ENCODE measurements at regions not wholly inside any gene's neighbourhood (a gene's known extent, or its start where the extent isn't known, plus 50 kb on each side); places are given as distances from the start of the nearest gene placed in this dataset.
A peak's percentile ranks its signal among the peaks of the same experiment; 100 is the strongest.

DNA sequence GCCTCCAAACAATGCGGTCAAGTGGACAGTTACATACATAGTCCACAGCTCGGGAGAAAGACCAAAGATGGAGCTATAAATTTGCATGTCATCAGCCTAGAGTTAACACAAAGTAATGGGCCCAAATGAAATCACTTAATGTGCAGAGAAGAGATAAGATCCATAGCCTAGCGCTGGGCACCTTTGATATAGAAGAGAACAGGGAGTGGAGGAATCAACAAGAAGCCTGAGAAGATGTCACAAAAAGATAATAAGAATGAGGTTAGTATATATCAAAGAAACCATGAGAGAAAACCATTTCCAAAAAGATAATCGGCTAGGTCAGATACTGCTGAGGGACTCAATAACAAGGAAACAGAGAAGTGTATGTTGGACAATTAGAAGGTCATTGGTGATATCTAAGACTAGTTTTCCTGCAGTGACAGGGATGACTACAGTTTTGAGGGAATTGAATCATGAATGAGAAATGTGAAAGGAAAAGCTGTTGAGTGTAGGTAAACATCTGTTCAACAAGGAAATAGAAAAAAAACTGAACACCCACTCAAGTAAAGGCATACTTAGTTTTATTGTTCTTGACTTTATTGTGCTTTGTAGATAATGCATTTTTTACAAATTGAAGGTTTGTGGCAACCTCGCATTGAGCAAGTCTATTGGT, 68.7 kb upstream of the CDH6 start:
- Histone ChIP-seq H3K27ac (peak overlapping the region in 1 of 2 donors; percentile 63), H3K27me3 (replicated peaks; ENCODE audit: insufficient read depth) (no peaks in the 10 kb centered on the region), H3K4me1 (ENCODE audit: control insufficient read depth in 1 of 2, low read depth in 2 of 2) (peaks cover 9 to 21% of the 10 kb centered on the region in 2 donors), H3K9me3 (no peaks in the 10 kb centered on the region), H3K4me3 (no peak overlapping the region), H3K36me3 (no peaks in the 10 kb centered on the region)
- DNase-seq (ENCODE audit: low spot score) (no peak), ATAC-seq (ENCODE audit: insufficient number of reproducible peaks, low FRiP score, low read depth) (no peak)
- TF ChIP-seq, protein P1, sequence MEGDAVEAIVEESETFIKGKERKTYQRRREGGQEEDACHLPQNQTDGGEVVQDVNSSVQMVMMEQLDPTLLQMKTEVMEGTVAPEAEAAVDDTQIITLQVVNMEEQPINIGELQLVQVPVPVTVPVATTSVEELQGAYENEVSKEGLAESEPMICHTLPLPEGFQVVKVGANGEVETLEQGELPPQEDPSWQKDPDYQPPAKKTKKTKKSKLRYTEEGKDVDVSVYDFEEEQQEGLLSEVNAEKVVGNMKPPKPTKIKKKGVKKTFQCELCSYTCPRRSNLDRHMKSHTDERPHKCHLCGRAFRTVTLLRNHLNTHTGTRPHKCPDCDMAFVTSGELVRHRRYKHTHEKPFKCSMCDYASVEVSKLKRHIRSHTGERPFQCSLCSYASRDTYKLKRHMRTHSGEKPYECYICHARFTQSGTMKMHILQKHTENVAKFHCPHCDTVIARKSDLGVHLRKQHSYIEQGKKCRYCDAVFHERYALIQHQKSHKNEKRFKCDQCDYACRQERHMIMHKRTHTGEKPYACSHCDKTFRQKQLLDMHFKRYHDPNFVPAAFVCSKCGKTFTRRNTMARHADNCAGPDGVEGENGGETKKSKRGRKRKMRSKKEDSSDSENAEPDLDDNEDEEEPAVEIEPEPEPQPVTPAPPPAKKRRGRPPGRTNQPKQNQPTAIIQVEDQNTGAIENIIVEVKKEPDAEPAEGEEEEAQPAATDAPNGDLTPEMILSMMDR (IDR thresholded peaks at IDR 0.05), result no peak

DNA sequence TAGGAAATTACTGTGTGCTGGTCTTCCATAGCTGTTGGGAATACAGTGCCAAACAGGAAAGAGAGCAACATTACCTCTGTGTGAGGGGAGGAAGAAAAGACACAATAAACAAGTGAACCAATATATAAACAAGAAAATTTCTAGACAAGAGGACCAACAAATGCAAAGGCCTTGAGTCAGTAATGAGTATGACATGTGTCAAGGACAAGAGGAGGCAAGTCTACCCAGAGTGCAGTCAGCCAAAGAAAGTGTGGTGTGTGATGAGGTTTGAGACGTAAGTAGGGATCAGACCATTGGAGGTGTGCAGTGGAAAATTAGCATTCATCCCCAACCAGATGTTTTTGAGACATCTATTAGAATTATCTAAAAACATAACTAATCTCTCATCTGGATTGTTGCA, 69.5 kb upstream of the CDH6 start:
- H3K27ac ChIP-seq, result peak overlapping the region; percentile 38 to 63
- H3K4me3 ChIP-seq, result no peak overlapping the region
- no peaks in the 10 kb centered on the region for H3K9me3 ChIP-seq
- DNase-seq (ENCODE audit: low spot score) (no peak), ATAC-seq (ENCODE audit: insufficient number of reproducible peaks, low FRiP score, low read depth) (no peak)
- TF ChIP-seq, protein P1 (IDR thresholded peaks at IDR 0.05), result no peak
- no peaks in the 10 kb centered on the region for H3K27me3 ChIP-seq (replicated peaks; ENCODE audit: insufficient read depth)
- no peaks in the 10 kb centered on the region for H3K36me3 ChIP-seq
- peaks cover 9 to 21% of the 10 kb centered on the region in 2 donors for H3K4me1 ChIP-seq (ENCODE audit: control insufficient read depth in 1 of 2, low read depth in 2 of 2)

DNA sequence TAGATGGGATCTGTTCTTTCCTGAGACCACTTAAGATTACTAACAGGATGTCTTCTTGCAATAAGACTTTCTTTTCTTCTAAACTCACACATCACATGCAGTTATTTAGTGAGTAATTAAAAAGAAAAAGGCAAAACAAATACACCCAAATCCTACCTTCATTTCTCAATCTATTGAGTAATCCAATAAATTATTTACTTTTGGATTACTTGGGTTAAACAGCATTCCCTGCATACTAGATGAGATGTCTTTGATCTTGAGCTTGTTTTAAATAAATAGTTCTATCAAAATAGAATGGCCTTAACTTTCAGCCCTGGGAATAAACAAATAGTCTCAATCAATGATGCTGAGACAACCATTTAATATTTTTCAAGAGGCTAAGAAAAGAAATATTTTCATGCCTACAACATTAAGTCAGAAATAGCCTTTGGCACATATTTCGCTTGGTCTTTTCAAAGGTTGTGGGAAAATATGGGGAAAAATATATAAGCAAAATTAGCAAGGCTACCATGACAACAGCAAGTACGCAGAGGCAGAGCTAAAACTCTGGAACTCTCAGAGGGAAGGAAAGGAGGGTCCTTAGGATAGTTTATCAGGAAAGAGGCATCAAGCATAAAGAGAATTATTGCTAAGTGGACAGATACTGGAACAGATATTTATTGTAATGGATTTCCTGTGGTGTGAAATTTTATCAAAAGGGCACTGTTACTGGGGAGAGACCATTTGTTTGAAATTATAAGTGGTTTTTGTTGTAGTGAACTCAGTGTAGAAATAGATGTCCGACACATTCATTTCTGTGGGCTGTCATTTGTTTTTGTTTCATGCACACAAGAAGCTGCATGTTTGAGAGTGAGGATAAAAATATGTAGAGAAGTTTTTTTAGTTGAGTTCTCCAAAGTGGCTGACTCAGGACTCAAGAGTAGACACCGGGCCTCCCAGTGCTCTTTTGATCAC, 70.2 kb upstream of the CDH6 start:
- ATAC-seq (ENCODE audit: insufficient number of reproducible peaks, low FRiP score, low read depth), result peak; percentile 53
- no peaks in the 10 kb centered on the region for H3K36me3 ChIP-seq
- H3K27ac ChIP-seq, result peak overlapping the region; percentile 38 to 63
- H3K4me1 ChIP-seq (ENCODE audit: control insufficient read depth in 1 of 2, low read depth in 2 of 2), result peaks cover 9 to 21% of the 10 kb centered on the region in 2 donors
- no peaks in the 10 kb centered on the region for H3K9me3 ChIP-seq
- H3K4me3 ChIP-seq, result peak overlapping the region; percentile 25
- H3K27me3 ChIP-seq (replicated peaks; ENCODE audit: insufficient read depth), result no peaks in the 10 kb centered on the region
- no peak for DNase-seq (ENCODE audit: low spot score)
- TF ChIP-seq, protein P1 (IDR thresholded peaks at IDR 0.05), result no peak

DNA sequence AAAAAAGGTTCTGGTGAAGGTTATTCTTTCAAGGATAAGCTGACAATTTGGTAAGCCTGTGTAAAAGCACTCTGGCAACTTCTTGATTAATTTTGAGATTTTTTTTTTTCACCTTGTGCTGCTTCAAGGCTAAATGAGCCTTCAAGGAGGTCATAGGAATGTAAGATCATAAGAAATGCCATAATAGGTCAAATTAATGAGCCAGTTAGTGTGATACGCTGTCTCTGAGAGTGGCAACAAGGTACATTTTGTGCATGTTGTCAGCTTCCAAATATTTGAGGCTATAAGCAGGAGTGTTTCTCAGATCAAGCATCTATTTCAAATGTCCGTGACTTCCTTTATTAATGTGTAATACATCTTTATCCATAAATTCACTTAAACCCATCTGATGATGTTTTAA, 72.3 kb upstream of the CDH6 start:
- Histone ChIP-seq H3K4me1 (ENCODE audit: control insufficient read depth in 1 of 2, low read depth in 2 of 2) (peaks cover 9 to 21% of the 10 kb centered on the region in 2 donors), H3K27ac (no peak overlapping the region), H3K27me3 (replicated peaks; ENCODE audit: insufficient read depth) (no peaks in the 10 kb centered on the region), H3K36me3 (no peaks in the 10 kb centered on the region), H3K4me3 (no peak overlapping the region), H3K9me3 (no peaks in the 10 kb centered on the region)
- TF ChIP-seq, protein P1 (IDR thresholded peaks at IDR 0.05), result no peak
- ATAC-seq (ENCODE audit: insufficient number of reproducible peaks, low FRiP score, low read depth) (no peak), DNase-seq (ENCODE audit: low spot score) (no peak)

DNA sequence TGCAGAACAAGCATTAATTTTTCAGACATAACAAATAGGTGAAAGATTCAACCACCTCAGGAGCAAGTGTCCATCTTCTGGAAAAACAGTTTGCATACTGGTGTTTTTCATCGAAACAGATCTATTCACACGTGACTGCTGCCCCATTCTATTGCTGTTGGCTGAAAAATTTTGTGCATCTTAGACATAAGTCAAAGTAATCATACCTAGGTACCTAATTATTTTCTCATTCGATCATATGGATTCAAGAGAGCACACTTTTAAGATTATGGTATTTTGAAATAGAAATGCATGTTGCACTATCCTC, 72.9 kb upstream of the CDH6 start:
- no peak overlapping the region for H3K4me3 ChIP-seq
- DNase-seq (ENCODE audit: low spot score) (no peak), ATAC-seq (ENCODE audit: insufficient number of reproducible peaks, low FRiP score, low read depth) (no peak)
- H3K9me3 ChIP-seq, result no peaks in the 10 kb centered on the region
- no peaks in the 10 kb centered on the region for H3K27me3 ChIP-seq (replicated peaks; ENCODE audit: insufficient read depth)
- peaks cover 9 to 21% of the 10 kb centered on the region in 2 donors for H3K4me1 ChIP-seq (ENCODE audit: control insufficient read depth in 1 of 2, low read depth in 2 of 2)
- H3K36me3 ChIP-seq, result no peaks in the 10 kb centered on the region
- TF ChIP-seq, protein P1 (IDR thresholded peaks at IDR 0.05), result no peak
- no peak overlapping the region for H3K27ac ChIP-seq
